Gastrocnemius medialis (tissue), 4 donors: ENCODE measurements at regions not wholly inside any gene's neighbourhood (a gene's known extent, or its start where the extent isn't known, plus 50 kb on each side); places are given as distances from the start of the nearest gene placed in this dataset.

Experiments used
- CTCF ChIP-seq, 5 experiments: fragments of 450-650 bp in 3 of 5; fragments of 200-600 bp in 2 of 5; sonication (generic) in 2 of 5; IDR thresholded peaks in 4 of 5; conservative IDR thresholded peaks in 1 of 5; 1 replicate in 4 of 5; 2 replicates in 1 of 5; pipeline ENCODE4 v1.5.1; 2016 to 2019; ENCODE audit warnings: antibody characterized with exemption in 5 of 5, mild to moderate bottlenecking in 3 of 5, moderate library complexity in 3 of 5
- POLR2A ChIP-seq, 2 donors: fragments of 450-650 bp; IDR thresholded peaks; one replicate each; pipeline ENCODE4 v1.6.1; 2017; ENCODE audit warnings: antibody characterized with exemption in 2 of 2, mild to moderate bottlenecking in 2 of 2, moderate library complexity in 2 of 2

GRCh38 chr5:4420177-4420576 is 720.0 kb upstream of the ADAMTS16 start:
- no peak for TF ChIP-seq CTCF (IDR thresholded peaks at IDR 0.05 in 4 of 5, conservative IDR thresholded peaks at IDR 0.05 in 1 of 5)
- TF ChIP-seq POLR2A (IDR thresholded peaks at IDR 0.05): no peak
